CD4-positive, alpha-beta T cell (primary cell): ENCODE measurements at regions not wholly inside any gene's neighbourhood (a gene's known extent, or its start where the extent isn't known, plus 50 kb on each side); places are given as distances from the start of the nearest gene placed in this dataset.

Experiments
- ATAC-seq: fragments of 200-7000 bp; cut with Tn5 transposase; one replicate; pipeline ENCODE4 v1.10.0; 2022; ENCODE audit warnings: mild to moderate bottlenecking; ENCODE audit not compliant: poor library complexity
- CTCF ChIA-PET: fragments of 350-600 bp; sonication (Branson Sonifier 250); formaldehyde crosslinking; loops from one replicate; lab custom pipeline; 2021; ENCODE audit warnings: antibody characterized with exemption, inconsistent platforms; lab: Charles Lee
- POLR2A ChIA-PET: fragments of 350-600 bp; sonication (Branson Sonifier 250); formaldehyde crosslinking; loops from one replicate; lab custom pipeline; 2021; ENCODE audit warnings: antibody characterized with exemption, inconsistent platforms; lab: Charles Lee
- DNase-seq, 14 experiments: peaks; one replicate each; pipeline ENCODE4 v3.0.0-alpha.2; 2013 to 2020; ENCODE audit warnings: mixed read lengths in 2 of 14
- H3K27ac ChIP-seq, 2 donors: one replicate each; pipeline versions ENCODE4 v1.5.1 to v1.7.0; 2013; ENCODE audit warnings: low read length in 2 of 2, low read depth in 1 of 2, mild to moderate bottlenecking in 1 of 2
- H3K27me3 ChIP-seq, 2 experiments: 1 replicate in 1 of 2; 2 replicates in 1 of 2; pipeline versions ENCODE4 v1.6.1 to v1.7.0; 2013; ENCODE audit warnings: low read length in 2 of 2, control low read depth in 1 of 2, mild to moderate bottlenecking in 1 of 2, moderate library complexity in 1 of 2; ENCODE audit not compliant: insufficient read depth in 2 of 2, control insufficient read depth in 1 of 2
- H3K36me3 ChIP-seq: one replicate; pipeline ENCODE4 v1.6.1; 2013; ENCODE audit warnings: low read length, control low read depth; ENCODE audit not compliant: insufficient read depth
- H3K4me1 ChIP-seq: one replicate; pipeline ENCODE4 v1.6.1; 2013; ENCODE audit warnings: low read length, control low read depth; ENCODE audit not compliant: insufficient read depth
- H3K4me3 ChIP-seq: one replicate; pipeline ENCODE4 v1.5.1; 2013; ENCODE audit warnings: mild to moderate bottlenecking, low read length, moderate library complexity
- H3K9me3 ChIP-seq, 2 experiments: 1 replicate in 1 of 2; 2 replicates in 1 of 2; pipeline versions ENCODE4 v1.6.1 to v1.7.0; 2013; ENCODE audit warnings: low read length in 2 of 2, mild to moderate bottlenecking in 2 of 2, control low read depth in 1 of 2, moderate library complexity in 1 of 2; ENCODE audit not compliant: control insufficient read depth in 1 of 2, insufficient read depth in 1 of 2
- H3K27ac Mint-ChIP-seq: one replicate; pipeline ENCODE4 v1.8.0; 2020; ENCODE audit warnings: mixed read lengths
- H3K27me3 Mint-ChIP-seq: one replicate; pipeline ENCODE4 v1.8.0; 2021; ENCODE audit warnings: mixed read lengths
- H3K36me3 Mint-ChIP-seq: one replicate; pipeline ENCODE4 v1.8.0; 2021; ENCODE audit warnings: low read depth, mixed read lengths
- H3K4me1 Mint-ChIP-seq: one replicate; pipeline ENCODE4 v1.8.0; 2021; ENCODE audit warnings: low read depth, mixed read lengths
- H3K4me3 Mint-ChIP-seq: one replicate; pipeline ENCODE4 v1.8.0; 2020; ENCODE audit warnings: mild to moderate bottlenecking, mixed read lengths
- H3K9me3 Mint-ChIP-seq: one replicate; pipeline ENCODE4 v1.8.0; 2020; ENCODE audit warnings: mixed read lengths
- intact Hi-C, 2 experiments: fragments of 100-400 bp; cut with DNase I in 1 of 2; cut with micrococcal nuclease in 1 of 2; formaldehyde crosslinking; loops; one replicate each; pipeline versions ENCODE4 v1.15.1 to v1.9.0; 2023 to 2025; cut with DNase I, micrococcal nuclease
- TF ChIP-seq, protein P1 (sequence below): fragments of 200-600 bp; IDR thresholded peaks from one replicate; pipeline ENCODE4 v1.8.0; 2022; ENCODE audit warnings: antibody characterized with exemption, mild to moderate bottlenecking

DNA sequence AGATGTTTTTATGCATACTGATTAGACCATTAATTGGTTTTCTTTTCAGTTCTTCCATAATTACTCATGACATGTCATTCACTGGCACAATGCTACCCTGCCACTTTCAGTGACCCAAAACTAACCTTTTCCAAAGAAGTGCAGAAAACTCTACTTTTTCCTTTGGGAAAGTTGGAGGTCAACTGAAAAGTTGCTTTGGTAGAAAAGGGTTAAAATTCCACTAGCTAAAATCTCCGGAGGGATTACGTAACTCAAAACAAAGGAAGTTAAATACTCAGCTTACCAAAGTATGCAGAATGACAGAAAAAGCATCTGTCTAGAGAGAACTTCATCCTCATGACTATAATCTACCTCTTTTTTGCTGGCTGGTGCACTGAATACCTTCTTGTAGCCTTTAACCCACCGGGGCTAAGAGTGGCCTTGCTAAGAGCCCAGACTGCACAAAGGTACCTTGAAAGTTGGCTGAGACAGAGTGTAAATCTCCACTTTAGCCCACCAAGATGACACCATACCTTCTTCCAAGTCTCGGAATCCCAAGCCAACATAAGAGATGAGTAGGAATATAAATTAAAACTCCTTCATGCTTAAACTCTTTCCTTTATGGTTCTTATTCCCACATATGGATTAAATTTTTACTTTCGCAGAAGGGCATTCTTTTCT is 1099.5 kb upstream of the INTU start:
- no peaks in the 10 kb centered on the region for H3K4me1 Mint-ChIP-seq
- H3K4me3 Mint-ChIP-seq: no peak overlapping the region
- Histone ChIP-seq H3K27me3 (no peaks in the 10 kb centered on the region), H3K4me1 (no peaks in the 10 kb centered on the region), H3K9me3 (no peaks in the 10 kb centered on the region), H3K27ac (no peak overlapping the region), H3K4me3 (no peak overlapping the region), H3K36me3 (no peaks in the 10 kb centered on the region)
- H3K27ac Mint-ChIP-seq: no peak overlapping the region
- no peak for DNase-seq
- ChIA-PET POLR2A (no interaction called here), CTCF (no interaction called here)
- H3K36me3 Mint-ChIP-seq: no peaks in the 10 kb centered on the region
- TF ChIP-seq, protein P1, sequence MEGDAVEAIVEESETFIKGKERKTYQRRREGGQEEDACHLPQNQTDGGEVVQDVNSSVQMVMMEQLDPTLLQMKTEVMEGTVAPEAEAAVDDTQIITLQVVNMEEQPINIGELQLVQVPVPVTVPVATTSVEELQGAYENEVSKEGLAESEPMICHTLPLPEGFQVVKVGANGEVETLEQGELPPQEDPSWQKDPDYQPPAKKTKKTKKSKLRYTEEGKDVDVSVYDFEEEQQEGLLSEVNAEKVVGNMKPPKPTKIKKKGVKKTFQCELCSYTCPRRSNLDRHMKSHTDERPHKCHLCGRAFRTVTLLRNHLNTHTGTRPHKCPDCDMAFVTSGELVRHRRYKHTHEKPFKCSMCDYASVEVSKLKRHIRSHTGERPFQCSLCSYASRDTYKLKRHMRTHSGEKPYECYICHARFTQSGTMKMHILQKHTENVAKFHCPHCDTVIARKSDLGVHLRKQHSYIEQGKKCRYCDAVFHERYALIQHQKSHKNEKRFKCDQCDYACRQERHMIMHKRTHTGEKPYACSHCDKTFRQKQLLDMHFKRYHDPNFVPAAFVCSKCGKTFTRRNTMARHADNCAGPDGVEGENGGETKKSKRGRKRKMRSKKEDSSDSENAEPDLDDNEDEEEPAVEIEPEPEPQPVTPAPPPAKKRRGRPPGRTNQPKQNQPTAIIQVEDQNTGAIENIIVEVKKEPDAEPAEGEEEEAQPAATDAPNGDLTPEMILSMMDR: no peak
- peaks cover 3% of the 10 kb centered on the region for H3K9me3 Mint-ChIP-seq
- no peaks in the 10 kb centered on the region for H3K27me3 Mint-ChIP-seq
- no peak for ATAC-seq
- intact Hi-C loops: no loop called here

DNA sequence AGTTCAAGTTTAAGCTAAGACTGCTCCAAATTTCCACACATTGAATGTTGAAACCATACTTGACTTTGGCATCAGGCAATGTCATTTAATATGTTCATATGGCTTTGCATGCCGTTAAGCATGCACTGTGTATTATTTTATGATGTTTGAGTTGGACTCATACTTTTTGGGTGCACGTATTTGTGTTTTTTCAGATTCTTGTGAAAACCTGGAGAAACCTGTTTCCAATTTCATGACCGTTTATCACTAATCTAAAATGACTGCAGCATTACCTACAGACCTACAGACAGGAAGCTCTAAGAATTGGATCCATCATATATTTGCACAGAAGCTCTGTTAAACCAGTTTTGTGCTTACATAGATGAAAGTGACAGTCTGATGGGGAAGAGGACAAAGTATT is 1093.0 kb upstream of the INTU start:
- POLR2A ChIA-PET: no interaction called here
- Mint-ChIP-seq H3K4me3 (no peak overlapping the region), H3K9me3 (peaks cover 4% of the 10 kb centered on the region), H3K27me3 (no peaks in the 10 kb centered on the region), H3K27ac (no peak overlapping the region), H3K36me3 (no peaks in the 10 kb centered on the region), H3K4me1 (no peaks in the 10 kb centered on the region)
- TF ChIP-seq, protein P1: no peak
- Histone ChIP-seq H3K36me3 (no peaks in the 10 kb centered on the region), H3K9me3 (no peaks in the 10 kb centered on the region), H3K4me3 (no peak overlapping the region), H3K27ac (no peak overlapping the region), H3K27me3 (no peaks in the 10 kb centered on the region), H3K4me1 (no peaks in the 10 kb centered on the region)
- ATAC-seq (no peak), DNase-seq (no peak)
- intact Hi-C loops: no loop called here
- CTCF ChIA-PET: no interaction called here

DNA sequence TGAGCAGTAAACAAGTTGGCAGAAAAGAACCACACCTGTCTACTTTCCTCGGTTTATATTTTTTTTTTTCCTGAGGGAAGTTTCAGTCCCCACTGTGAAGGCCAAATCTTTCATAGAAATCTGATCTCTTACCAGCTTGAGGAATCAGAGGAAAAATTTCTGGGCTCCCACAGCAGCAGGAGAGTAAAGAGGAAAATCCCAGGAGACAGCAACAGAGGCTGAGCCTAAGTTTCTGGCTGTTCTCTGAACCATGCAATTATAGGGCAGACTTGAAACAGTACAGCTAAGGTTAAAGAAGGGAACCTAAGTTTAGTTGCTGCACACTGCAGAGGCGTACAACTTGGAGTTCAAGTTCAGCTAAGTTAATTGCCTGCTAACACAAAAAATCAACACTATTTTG is 1090.9 kb upstream of the INTU start:
- Mint-ChIP-seq H3K27ac (no peak overlapping the region), H3K4me1 (no peaks in the 10 kb centered on the region), H3K27me3 (no peaks in the 10 kb centered on the region), H3K4me3 (no peak overlapping the region), H3K36me3 (no peaks in the 10 kb centered on the region), H3K9me3 (peaks cover 4% of the 10 kb centered on the region)
- H3K27me3 ChIP-seq: no peaks in the 10 kb centered on the region
- no peak for DNase-seq
- H3K4me1 ChIP-seq: no peaks in the 10 kb centered on the region
- H3K4me3 ChIP-seq: no peak overlapping the region
- ATAC-seq: no peak
- no peak overlapping the region for H3K27ac ChIP-seq
- peaks cover 0 to 3% of the 10 kb centered on the region in 2 experiments for H3K9me3 ChIP-seq
- ChIA-PET POLR2A (no interaction called here), CTCF (no interaction called here)
- intact Hi-C loops: no loop called here
- H3K36me3 ChIP-seq: no peaks in the 10 kb centered on the region
- TF ChIP-seq, protein P1: no peak
